ENCODE measurements at regions not wholly inside any gene's neighbourhood (a gene's known extent, or its start where the extent isn't known, plus 50 kb on each side); places are given as distances from the start of the nearest gene placed in this dataset.

GRCh38 chr1:199811163-199811562, 216.3 kb upstream of the NR5A2 start:
- TF ChIP-seq EP300 (IDR thresholded peaks at IDR 0.05; ENCODE audit: borderline replicate concordance in 1 of 2, control insufficient read depth in 1 of 2, low read depth in 2 of 2, low read length in 2 of 2) = no peak
- TF ChIP-seq CEBPB (IDR thresholded peaks at IDR 0.05; ENCODE audit: borderline replicate concordance in 1 of 2, low read depth in 2 of 2, low read length in 2 of 2) = no peak
- no peak for TF ChIP-seq IRF3 (IDR thresholded peaks at IDR 0.05)
- TF ChIP-seq ZNF274 (IDR thresholded peaks at IDR 0.05; ENCODE audit: insufficient read depth, insufficient read length) = no peak
- no peak for TF ChIP-seq CTCF (IDR thresholded peaks at IDR 0.05 in 2 of 3, conservative IDR thresholded peaks at IDR 0.05 in 1 of 3; ENCODE audit: control insufficient read depth in 2 of 3, extremely low read depth in 1 of 3, insufficient read depth in 1 of 3, low read depth in 3 of 3, low read length in 3 of 3)
